HG03571 (cell line): ENCODE measurements at regions not wholly inside any gene's neighbourhood (a gene's known extent, or its start where the extent isn't known, plus 50 kb on each side); places are given as distances from the start of the nearest gene placed in this dataset.

Experiments used
- ATAC-seq: cut with Tn5 transposase; IDR thresholded peaks from one replicate; pipeline ENCODE4 v1.9.1; 2021; ENCODE audit not compliant: unreplicated experiment

GRCh38 chr11:23542816-23543215, 682.5 kb upstream of the CCDC179 start:
- no peak for ATAC-seq

GRCh38 chr11:23543651-23544222, 683.5 kb upstream of the CCDC179 start:
- no peak for ATAC-seq

DNA sequence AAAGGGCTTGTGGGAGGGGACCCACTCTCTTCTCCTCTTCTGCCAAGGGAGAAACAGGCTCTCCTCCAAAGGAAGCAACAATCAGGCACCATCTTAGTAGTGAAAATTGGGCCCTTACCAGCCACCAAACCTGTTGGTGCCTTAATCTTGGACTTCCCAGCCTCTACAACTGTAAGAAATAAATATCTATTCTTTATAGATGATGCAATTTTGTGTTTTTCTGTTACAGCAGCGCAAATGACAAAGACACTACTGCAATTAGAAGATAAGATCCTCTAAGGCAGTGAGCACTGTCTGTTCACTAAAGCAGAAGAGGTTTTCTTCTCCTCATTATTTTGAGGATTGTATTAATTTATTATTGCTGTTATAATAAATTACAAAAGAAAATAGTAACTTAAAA, 691.4 kb upstream of the CCDC179 start:
- ATAC-seq: no peak

- ATAC-seq: no peak
Measured at GRCh38 chr11:23554002-23554401, 693.7 kb upstream of the CCDC179 start.

GRCh38 chr11:23555085-23555484, 694.8 kb upstream of the CCDC179 start:
- no peak for ATAC-seq

DNA sequence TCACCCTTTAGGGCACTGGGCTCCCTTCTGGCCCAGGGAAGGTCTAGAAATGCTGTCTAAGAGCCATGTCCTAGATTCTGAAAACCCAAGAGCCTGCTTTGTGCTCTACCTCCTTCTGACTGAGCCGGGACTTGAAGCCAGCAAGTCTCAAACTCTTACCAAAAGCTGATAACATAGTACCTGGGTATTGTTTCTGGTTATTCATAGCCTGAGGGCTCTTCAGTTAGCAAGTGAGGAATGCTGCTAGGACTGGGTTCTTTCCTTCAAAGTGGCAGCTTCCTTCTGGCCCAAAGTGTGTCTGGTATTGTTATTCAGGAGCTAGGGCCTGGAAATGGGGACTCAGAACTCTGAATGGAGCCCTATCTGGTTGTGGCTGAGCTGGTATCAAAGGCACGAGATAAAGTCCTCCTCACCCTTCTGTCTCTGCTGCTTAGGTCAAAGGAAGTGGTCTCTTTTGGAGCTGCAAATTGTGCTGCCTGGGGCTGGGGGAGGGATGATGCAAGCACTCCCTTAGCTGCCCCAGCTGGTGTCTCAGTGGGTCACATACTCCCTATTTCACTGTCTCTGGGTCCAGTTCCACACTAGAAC, 696.0 kb upstream of the CCDC179 start:
- ATAC-seq: no peak

DNA sequence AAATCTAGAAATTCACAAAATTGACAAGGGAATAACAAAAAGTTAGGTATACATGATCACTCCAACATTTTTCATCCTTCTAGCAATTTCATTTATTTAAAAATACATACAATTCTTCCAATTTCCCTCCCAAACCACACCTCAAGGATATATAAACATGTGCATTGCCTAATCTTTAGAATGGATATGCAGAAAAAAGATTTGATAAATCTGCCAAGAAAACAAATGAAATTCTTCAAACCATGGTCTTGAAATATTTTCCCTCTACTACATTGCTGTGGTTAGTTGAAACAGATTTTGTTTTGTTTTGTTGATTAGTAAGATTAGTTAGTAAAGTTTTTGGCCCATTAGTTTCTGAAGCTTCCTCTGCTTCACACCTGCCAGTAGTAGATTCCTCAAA, 703.3 kb upstream of the CCDC179 start:
- ATAC-seq: no peak

DNA sequence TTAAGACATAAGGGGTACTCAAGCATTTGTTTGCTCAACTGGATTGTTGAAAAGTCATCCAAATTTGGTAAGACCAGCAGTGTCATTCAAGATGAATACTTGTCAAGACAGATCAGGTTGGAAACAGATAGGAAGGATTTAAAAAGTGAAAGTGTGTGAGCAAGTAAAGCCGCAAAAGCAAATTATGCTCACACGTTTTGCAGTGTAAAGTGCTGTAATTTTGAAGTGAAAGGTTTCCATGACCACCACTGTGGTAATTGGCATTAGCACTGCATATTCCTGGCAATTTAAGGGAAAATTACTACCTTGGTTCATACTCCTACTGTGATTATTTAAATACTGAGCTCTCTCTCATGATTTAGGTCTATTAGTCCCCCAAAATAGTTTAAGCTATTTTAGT, 704.1 kb upstream of the CCDC179 start:
- no peak for ATAC-seq

DNA sequence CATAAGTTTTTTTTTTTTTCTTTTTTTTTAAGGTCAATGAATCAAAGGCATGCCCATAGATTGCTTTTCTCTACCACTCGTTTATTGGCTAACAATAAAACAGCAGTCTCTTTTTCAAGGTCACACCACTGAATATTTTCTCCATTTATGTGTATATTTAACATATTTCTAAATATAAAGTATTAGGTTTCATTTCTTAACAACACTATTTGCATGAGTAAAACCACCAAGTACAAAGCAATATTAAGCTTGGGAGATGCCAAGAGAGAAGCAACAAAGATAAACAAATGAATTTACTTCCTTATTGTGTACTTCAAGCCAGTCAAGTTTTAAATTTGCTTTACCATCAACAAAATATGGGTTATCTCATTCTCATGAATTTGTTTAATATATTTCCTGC, 708.9 kb upstream of the CCDC179 start:
- ATAC-seq: peak; percentile 21

GRCh38 chr11:23569547-23569946, 709.3 kb upstream of the CCDC179 start:
- ATAC-seq: peak; percentile 59

- no peak for ATAC-seq
Measured at GRCh38 chr11:23570828-23571227, 710.6 kb upstream of the CCDC179 start.

DNA sequence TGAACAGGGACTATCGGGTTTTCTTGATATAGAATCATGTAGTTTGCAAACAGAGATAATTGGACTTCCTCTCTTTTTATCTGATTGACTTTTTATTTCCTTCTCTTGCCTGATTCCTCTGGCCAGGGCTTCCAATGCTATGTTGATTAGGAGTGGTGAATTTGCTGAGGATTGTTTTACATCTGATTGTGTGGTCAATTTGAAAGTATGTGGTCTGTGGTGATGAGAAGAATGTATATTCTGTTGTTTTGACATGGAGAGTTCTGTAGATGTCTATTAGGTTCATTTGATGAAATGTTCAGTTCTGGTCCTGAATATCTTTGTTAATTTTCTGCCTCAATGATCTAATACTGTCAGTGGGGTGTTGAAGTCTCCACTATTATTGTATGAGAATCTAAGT, 713.2 kb upstream of the CCDC179 start:
- ATAC-seq: no peak

DNA sequence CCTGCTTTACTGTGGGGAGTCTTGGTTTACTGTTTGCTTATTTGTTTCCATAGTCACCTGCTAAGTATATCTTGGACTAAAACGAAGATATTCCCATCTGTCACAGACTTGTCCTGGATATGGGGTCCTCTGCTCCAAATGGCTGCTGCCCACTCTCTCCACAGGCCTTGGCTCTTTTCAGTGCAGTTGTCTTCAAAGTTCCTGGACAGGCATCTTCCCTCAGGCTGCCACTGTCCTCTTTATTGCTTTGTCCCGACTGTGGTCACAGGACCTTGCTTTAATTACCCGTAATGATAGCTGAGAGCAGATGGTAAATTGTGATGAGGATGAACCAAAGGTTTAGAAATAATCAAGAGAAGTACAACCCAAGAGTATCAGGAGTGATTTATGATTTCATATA, 713.9 kb upstream of the CCDC179 start:
- no peak for ATAC-seq

DNA sequence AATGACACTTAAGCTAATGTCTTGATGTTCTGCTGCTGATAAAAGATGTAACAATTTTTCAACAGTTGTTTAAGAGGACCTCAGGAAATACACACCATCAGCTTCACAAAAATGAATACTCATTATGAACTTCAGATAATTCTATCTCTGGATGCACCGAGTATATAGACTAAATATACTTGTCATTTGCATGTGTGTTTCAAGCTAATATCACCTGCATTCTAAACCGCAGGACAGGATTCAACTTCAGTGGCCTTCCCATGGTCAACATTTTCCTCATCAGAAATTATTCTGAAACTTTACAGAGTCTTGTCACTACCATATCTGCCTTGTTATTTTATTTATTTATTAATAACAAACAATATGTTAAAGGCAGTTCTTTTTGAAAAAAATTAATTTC, 717.0 kb upstream of the CCDC179 start:
- ATAC-seq: no peak

GRCh38 chr11:23585416-23586104, 725.3 kb upstream of the CCDC179 start:
- ATAC-seq: no peak

- ATAC-seq: no peak
Measured at GRCh38 chr11:23586173-23586572, 725.9 kb upstream of the CCDC179 start.

- no peak for ATAC-seq
Measured at GRCh38 chr11:23590596-23591308, 730.5 kb upstream of the CCDC179 start.

DNA sequence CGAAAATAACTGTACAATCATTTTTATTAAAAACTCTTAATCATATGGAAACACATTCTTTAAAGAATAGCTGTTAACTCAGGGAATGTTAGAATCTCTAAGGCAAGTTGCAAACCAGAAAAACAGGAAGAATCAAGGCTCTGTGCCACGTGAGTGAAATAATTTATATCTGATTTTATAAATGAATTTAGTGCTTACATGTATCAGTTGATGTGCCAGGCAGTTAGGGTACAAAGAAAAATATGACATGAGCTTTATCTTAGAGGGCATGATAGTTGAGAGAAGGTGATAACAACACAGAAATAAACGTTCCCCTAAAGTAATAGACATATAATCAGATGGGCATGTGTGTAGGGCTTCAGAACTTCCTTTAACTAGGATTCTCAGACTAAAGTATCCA, 734.5 kb upstream of the CCDC179 start:
- no peak for ATAC-seq

DNA sequence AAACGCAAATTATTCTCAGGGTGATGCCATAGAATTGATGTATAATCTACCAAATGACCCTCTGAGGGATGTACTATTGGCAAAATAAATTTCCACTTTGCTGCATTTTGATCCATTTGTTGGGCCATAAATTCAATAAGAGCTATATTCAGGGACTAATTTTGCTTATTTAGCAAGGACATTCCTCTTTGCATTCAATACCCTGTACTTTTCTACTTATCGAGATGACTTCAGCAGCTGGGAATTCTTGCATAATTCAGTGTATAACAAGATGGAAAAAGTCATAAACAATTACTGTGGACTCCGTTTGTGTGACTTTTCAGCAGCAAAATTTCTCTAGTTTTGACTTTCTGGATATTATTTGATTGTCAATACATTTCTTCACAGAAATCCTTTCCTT, 744.7 kb upstream of the CCDC179 start:
- no peak for ATAC-seq

GRCh38 chr11:23606191-23606590, 745.9 kb upstream of the CCDC179 start:
- no peak for ATAC-seq

DNA sequence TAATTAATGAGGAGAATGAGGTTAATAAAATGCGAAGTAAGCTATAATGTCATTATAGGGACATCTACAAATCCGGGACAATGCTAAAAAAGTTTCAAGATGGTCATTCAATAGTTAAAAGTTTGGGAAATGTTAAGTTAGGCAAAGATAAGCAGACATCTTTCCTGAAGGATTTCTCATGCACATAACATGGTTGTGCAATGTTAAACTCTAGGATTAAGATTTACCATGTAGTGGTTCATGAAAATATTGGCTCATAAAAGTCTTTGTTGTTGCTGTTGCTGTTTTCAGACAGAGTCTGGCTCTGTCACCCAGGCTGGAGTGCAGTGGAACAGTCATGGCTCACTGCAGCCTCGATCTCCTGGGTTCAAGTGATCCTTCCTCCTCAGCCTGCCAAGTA, 751.5 kb upstream of the CCDC179 start:
- ATAC-seq: no peak

DNA sequence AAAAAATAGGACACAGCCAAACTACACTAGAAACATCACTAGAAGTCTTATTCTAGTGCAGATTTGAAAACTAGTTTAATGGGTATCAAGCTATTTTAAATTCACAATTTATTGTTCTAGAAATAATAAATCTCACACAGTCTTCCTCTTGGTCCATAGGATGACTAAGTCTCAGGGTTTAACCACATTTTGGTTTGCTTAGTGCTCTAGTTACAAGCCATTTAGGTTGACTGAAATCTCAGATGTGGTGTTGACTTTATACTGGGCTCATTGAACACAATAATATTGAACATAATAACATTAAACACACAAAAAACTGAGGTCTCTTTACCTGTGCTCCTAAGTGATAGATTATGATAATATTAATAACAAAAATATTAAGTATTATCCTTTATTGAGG, 760.3 kb upstream of the CCDC179 start:
- ATAC-seq: no peak
